Sigmoid colon (tissue), 6 donors: ENCODE measurements at regions not wholly inside any gene's neighbourhood (a gene's known extent, or its start where the extent isn't known, plus 50 kb on each side); places are given as distances from the start of the nearest gene placed in this dataset.

Experiments
- DNase-seq: peaks from one replicate; pipeline ENCODE4 v3.0.0-alpha.2; 2019
- H3K27ac ChIP-seq, 4 donors: fragments of 200-600 bp; sonication (generic); one replicate each; pipeline ENCODE4 v1.5.1; 2016 to 2019; ENCODE audit warnings: mild to moderate bottlenecking in 1 of 4
- H3K27me3 ChIP-seq, 3 donors: fragments of 200-600 bp; sonication (generic); one replicate each; pipeline ENCODE4 v1.5.1; 2019; ENCODE audit warnings: mild to moderate bottlenecking in 1 of 3
- H3K36me3 ChIP-seq, 4 donors: fragments of 200-600 bp; sonication (generic); one replicate each; pipeline ENCODE4 v1.5.1; 2016 to 2019
- H3K4me1 ChIP-seq, 4 donors: fragments of 200-600 bp; sonication (generic); one replicate each; pipeline ENCODE4 v1.5.1; 2017 to 2019
- H3K4me3 ChIP-seq, 4 donors: fragments of 200-600 bp; sonication (generic); one replicate each; pipeline ENCODE4 v1.5.1; 2017 to 2019; ENCODE audit warnings: mild to moderate bottlenecking in 2 of 4, moderate library complexity in 1 of 4
- H3K9me3 ChIP-seq, 4 donors: fragments of 200-600 bp in 3 of 4; sonication (generic) in 3 of 4; one replicate each; pipeline versions ENCODE4 v1.5.1 to v1.6.1; 2013 to 2019
- EP300 ChIP-seq, 4 donors: sonication (generic); formaldehyde crosslinking; IDR thresholded peaks; one replicate each; pipeline ENCODE4 v1.6.1; 2017; ENCODE audit warnings: antibody characterized with exemption in 4 of 4
- POLR2A ChIP-seq, 2 donors: fragments of 450-650 bp; IDR thresholded peaks; one replicate each; pipeline ENCODE4 v1.6.1; 2016; ENCODE audit warnings: antibody characterized with exemption in 2 of 2, mild to moderate bottlenecking in 2 of 2, moderate library complexity in 2 of 2
- POLR2AphosphoS5 ChIP-seq, 4 donors: sonication (generic); formaldehyde crosslinking; IDR thresholded peaks; one replicate each; pipeline ENCODE4 v1.6.1; 2017; ENCODE audit warnings: antibody characterized with exemption in 4 of 4
- WGBS, 2 donors: extraction: QIAGEN DNeasy Blood & Tissue Kit; methylation state at CpG; one replicate each; pipeline ENCODE4 v1.1.7; 2013; 5-methylcytosine and 5-hydroxymethylcytosine counted together
- intact Hi-C: fragments of 100-400 bp; cut with DNase I; formaldehyde crosslinking; loops from one replicate; pipeline ENCODE4 v1.15.1; 2023
- TF ChIP-seq, protein P1 (sequence below), 4 experiments: fragments of 450-650 bp in 3 of 4; fragments of 200-600 bp in 1 of 4; IDR thresholded peaks; one replicate each; pipeline ENCODE4 v1.5.1; 2016 to 2019; ENCODE audit warnings: antibody characterized with exemption in 4 of 4, mild to moderate bottlenecking in 3 of 4, moderate library complexity in 2 of 4
- donor health status: healthy with polysubstance abuse.
- donor health status: healthy.

DNA sequence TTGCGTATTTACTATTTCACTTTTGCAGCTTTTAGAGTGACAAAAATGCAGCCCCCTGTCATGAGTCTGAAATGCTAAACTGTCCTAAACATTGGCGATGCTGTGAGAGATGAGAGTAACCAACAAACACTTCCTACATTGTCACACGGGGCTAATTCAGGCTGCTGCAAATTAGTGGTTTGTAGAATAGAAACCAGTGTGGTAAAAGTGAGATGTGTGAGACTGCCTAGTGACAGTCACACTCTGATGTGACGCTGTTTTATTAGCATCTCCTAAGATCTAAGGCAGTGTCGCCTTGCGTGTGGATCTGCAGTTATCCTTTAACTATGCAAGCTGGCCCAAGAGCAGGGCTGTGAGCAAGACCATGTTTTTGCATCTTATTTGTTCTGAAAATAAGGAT is 800.2 kb upstream of the TENM3 start:
- Histone ChIP-seq H3K4me1 (no peaks in the 10 kb centered on the region), H3K27ac (no peak overlapping the region), H3K4me3 (no peak overlapping the region), H3K36me3 (no peaks in the 10 kb centered on the region), H3K9me3 (peaks cover 0 to 2% (median 0%) of the 10 kb centered on the region in 4 donors), H3K27me3 (no peaks in the 10 kb centered on the region)
- DNase-seq: no peak
- intact Hi-C loops: no loop called here
- 11 to 20% methylated on average over 6 of the region's 6 CpGs for WGBS, 2 donors
- TF ChIP-seq POLR2A (IDR thresholded peaks at IDR 0.05): no peak
- TF ChIP-seq, protein P1, sequence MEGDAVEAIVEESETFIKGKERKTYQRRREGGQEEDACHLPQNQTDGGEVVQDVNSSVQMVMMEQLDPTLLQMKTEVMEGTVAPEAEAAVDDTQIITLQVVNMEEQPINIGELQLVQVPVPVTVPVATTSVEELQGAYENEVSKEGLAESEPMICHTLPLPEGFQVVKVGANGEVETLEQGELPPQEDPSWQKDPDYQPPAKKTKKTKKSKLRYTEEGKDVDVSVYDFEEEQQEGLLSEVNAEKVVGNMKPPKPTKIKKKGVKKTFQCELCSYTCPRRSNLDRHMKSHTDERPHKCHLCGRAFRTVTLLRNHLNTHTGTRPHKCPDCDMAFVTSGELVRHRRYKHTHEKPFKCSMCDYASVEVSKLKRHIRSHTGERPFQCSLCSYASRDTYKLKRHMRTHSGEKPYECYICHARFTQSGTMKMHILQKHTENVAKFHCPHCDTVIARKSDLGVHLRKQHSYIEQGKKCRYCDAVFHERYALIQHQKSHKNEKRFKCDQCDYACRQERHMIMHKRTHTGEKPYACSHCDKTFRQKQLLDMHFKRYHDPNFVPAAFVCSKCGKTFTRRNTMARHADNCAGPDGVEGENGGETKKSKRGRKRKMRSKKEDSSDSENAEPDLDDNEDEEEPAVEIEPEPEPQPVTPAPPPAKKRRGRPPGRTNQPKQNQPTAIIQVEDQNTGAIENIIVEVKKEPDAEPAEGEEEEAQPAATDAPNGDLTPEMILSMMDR (IDR thresholded peaks at IDR 0.05): no peak

DNA sequence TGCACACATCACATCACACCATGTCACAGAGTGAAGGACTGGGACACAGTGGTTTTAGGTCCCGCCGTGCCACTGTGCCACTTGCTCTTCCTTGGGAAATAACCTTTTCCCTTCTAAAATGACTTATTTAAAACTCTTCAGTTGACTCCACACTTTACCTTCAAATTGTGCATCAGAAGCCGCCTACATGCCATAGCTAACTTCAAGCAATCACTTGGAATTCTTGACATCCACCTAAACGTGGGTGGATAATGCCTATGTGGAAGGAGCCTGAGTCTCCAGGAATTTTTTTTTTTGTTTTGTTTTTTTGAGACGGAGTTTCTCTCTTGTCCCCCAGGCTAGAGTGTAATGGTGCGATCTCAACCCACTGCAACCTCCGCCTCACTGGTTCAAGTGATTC is 777.4 kb upstream of the TENM3 start:
- DNase-seq: no peak
- H3K4me3 ChIP-seq: no peak overlapping the region
- H3K9me3 ChIP-seq: no peaks in the 10 kb centered on the region
- no peak overlapping the region for H3K27ac ChIP-seq
- WGBS, 2 donors: 79 to 86% methylated on average over 7 of the region's 7 CpGs
- TF ChIP-seq POLR2A (IDR thresholded peaks at IDR 0.05): no peak
- TF ChIP-seq, protein P1 (IDR thresholded peaks at IDR 0.05): no peak
- TF ChIP-seq EP300 (IDR thresholded peaks at IDR 0.05): no peak
- no peak for TF ChIP-seq POLR2AphosphoS5 (IDR thresholded peaks at IDR 0.05)
- no peaks in the 10 kb centered on the region for H3K4me1 ChIP-seq
- H3K36me3 ChIP-seq: no peaks in the 10 kb centered on the region
- intact Hi-C loops: no loop called here
- no peaks in the 10 kb centered on the region for H3K27me3 ChIP-seq

GRCh38 chr4:181468451-181468850 is 774.8 kb upstream of the TENM3 start:
- Histone ChIP-seq H3K27me3 (no peaks in the 10 kb centered on the region), H3K27ac (no peak overlapping the region), H3K9me3 (no peaks in the 10 kb centered on the region), H3K4me1 (no peaks in the 10 kb centered on the region), H3K4me3 (no peak overlapping the region), H3K36me3 (no peaks in the 10 kb centered on the region)
- 76 to 82% methylated on average over 6 of the region's 6 CpGs for WGBS, 2 donors
- intact Hi-C loops: no loop called here
- DNase-seq: no peak
- TF ChIP-seq POLR2A (IDR thresholded peaks at IDR 0.05): no peak
- no peak for TF ChIP-seq POLR2AphosphoS5 (IDR thresholded peaks at IDR 0.05)
- TF ChIP-seq, protein P1 (IDR thresholded peaks at IDR 0.05): no peak
- no peak for TF ChIP-seq EP300 (IDR thresholded peaks at IDR 0.05)

DNA sequence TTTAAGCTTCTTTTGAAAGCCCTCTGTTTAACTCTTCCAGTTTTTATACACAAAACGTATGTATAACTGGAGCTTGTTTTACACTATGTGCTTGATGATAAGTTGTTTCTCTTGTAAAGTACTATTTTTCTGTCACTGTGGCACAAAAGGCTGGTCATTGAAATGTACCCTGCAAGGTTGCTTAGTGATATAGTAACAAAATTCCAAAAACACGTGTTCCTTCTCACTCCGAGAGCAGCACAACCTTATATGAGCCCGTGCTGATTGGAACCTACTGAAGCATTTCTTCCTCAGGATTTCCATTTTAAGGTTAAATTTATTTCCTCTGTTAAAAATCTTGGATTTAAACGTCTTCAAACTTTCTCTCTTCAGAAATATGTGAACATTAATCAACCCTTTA is 772.9 kb upstream of the TENM3 start:
- Histone ChIP-seq H3K9me3 (no peaks in the 10 kb centered on the region), H3K27ac (no peak overlapping the region), H3K36me3 (no peaks in the 10 kb centered on the region), H3K4me3 (no peak overlapping the region), H3K27me3 (no peaks in the 10 kb centered on the region), H3K4me1 (no peaks in the 10 kb centered on the region)
- DNase-seq: no peak
- 47 to 58% methylated on average over 5 of the region's 5 CpGs for WGBS, 2 donors
- TF ChIP-seq, protein P1 (IDR thresholded peaks at IDR 0.05): no peak
- TF ChIP-seq POLR2A (IDR thresholded peaks at IDR 0.05) (no peak), POLR2AphosphoS5 (IDR thresholded peaks at IDR 0.05) (no peak), EP300 (IDR thresholded peaks at IDR 0.05) (no peak)
- intact Hi-C loops: no loop called here

DNA sequence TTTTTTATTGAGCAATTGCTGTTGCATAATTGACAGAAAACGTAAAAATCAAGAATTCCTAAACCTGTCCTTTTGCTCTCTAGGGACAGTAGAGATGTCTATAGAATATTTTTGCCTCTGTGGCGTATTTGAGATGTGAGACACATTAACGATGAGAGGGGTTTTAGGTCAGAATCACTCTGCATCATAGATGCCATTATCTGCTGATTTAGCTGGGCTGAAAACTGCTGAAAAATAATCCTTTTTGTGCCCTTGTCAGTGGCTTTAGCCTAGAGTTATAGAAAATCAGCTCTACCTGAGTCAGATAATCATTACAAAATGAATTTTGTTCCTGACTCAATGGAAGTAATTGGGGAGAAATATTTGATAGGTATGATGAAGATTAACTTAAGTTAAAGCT is 767.8 kb upstream of the TENM3 start:
- DNase-seq: no peak
- H3K36me3 ChIP-seq: no peaks in the 10 kb centered on the region
- H3K27me3 ChIP-seq: no peaks in the 10 kb centered on the region
- no peak overlapping the region for H3K27ac ChIP-seq
- H3K4me3 ChIP-seq: no peak overlapping the region
- intact Hi-C loops: no loop called here
- no peaks in the 10 kb centered on the region for H3K9me3 ChIP-seq
- H3K4me1 ChIP-seq: no peaks in the 10 kb centered on the region
- TF ChIP-seq, protein P1 (IDR thresholded peaks at IDR 0.05): no peak
- TF ChIP-seq EP300 (IDR thresholded peaks at IDR 0.05) (no peak), POLR2AphosphoS5 (IDR thresholded peaks at IDR 0.05) (no peak)
- 65 to 76% methylated on average over 3 of the region's 3 CpGs for WGBS, 2 donors
